Liver (tissue), 8 donors: ENCODE measurements at regions not wholly inside any gene's neighbourhood (a gene's known extent, or its start where the extent isn't known, plus 50 kb on each side); places are given as distances from the start of the nearest gene placed in this dataset.

Experiments
- DNase-seq: peaks from one replicate; pipeline ENCODE4 v3.0.0-alpha.2; 2017; ENCODE audit warnings: low spot score
- H3K27ac ChIP-seq, 2 donors: one replicate each; pipeline ENCODE4 v1.7.0; 2013; ENCODE audit warnings: inconsistent platforms in 2 of 2, low read length in 2 of 2, control low read depth in 1 of 2, low read depth in 1 of 2, mild to moderate bottlenecking in 1 of 2
- H3K27me3 ChIP-seq, 4 donors: one replicate each; pipeline versions ENCODE4 v1.6.1 to v1.7.0; 2013; ENCODE audit warnings: low read length in 3 of 4, inconsistent platforms in 1 of 4, mild to moderate bottlenecking in 1 of 4, moderate library complexity in 1 of 4; ENCODE audit not compliant: control insufficient read depth in 4 of 4, insufficient read depth in 4 of 4
- H3K36me3 ChIP-seq, 4 donors: one replicate each; pipeline versions ENCODE4 v1.6.1 to v1.7.0; 2013; ENCODE audit warnings: low read length in 3 of 4, mild to moderate bottlenecking in 3 of 4, low read depth in 1 of 4, moderate library complexity in 1 of 4; ENCODE audit not compliant: control insufficient read depth in 4 of 4, insufficient read depth in 3 of 4
- H3K4me1 ChIP-seq, 4 donors: one replicate each; pipeline versions ENCODE4 v1.6.1 to v1.7.0; 2013; ENCODE audit warnings: low read length in 3 of 4, mild to moderate bottlenecking in 3 of 4, moderate library complexity in 1 of 4; ENCODE audit not compliant: control insufficient read depth in 4 of 4, insufficient read depth in 4 of 4
- H3K4me3 ChIP-seq, 3 donors: one replicate each; pipeline versions ENCODE4 v1.6.1 to v1.7.0; 2013; ENCODE audit warnings: low read length in 3 of 3, control low read depth in 1 of 3, low read depth in 1 of 3, mild to moderate bottlenecking in 1 of 3
- H3K9ac ChIP-seq, 2 donors: one replicate each; pipeline ENCODE4 v1.7.0; 2013; ENCODE audit warnings: low read length in 2 of 2, mild to moderate bottlenecking in 2 of 2, moderate library complexity in 2 of 2, control low read depth in 1 of 2, low read depth in 1 of 2
- H3K9me3 ChIP-seq, 4 donors: one replicate each; pipeline versions ENCODE4 v1.6.1 to v1.7.0; 2013; ENCODE audit warnings: low read length in 3 of 4; ENCODE audit not compliant: control insufficient read depth in 4 of 4
- CTCF ChIP-seq: fragments of 150-350 bp; IDR thresholded peaks from 2 replicates; pipeline ENCODE4 v1.5.1; 2017; ENCODE audit warnings: improper control_type of control experiment, low read depth, low read length; ENCODE audit not compliant: missing input control
- EGR1 ChIP-seq, 2 donors: IDR thresholded peaks; 2 replicates each; pipeline ENCODE4 v1.6.1; 2016 to 2018; ENCODE audit warnings: antibody characterized with exemption in 2 of 2, low read depth in 2 of 2
- FOXA2 ChIP-seq: IDR thresholded peaks from 2 replicates; pipeline ENCODE4 v1.6.1; 2016; ENCODE audit warnings: antibody characterized with exemption
- GABPA ChIP-seq, 2 donors: IDR thresholded peaks in 1 of 2; conservative IDR thresholded peaks in 1 of 2; 2 replicates each; pipeline ENCODE4 v1.6.1; 2016; ENCODE audit warnings: antibody characterized with exemption in 2 of 2, mild to moderate bottlenecking in 1 of 2, moderate library complexity in 1 of 2
- HNF4A ChIP-seq, 2 donors: conservative IDR thresholded peaks; 2 replicates each; pipeline ENCODE4 v1.6.1; 2016; ENCODE audit warnings: antibody characterized with exemption in 2 of 2, mild to moderate bottlenecking in 2 of 2
- HNF4G ChIP-seq: IDR thresholded peaks from 2 replicates; pipeline ENCODE4 v1.6.1; 2016; ENCODE audit warnings: antibody characterized with exemption
- MAX ChIP-seq: IDR thresholded peaks from 2 replicates; pipeline ENCODE4 v1.6.1; 2016; ENCODE audit warnings: antibody characterized with exemption
- NR2F2 ChIP-seq: IDR thresholded peaks from 2 replicates; pipeline ENCODE4 v1.6.1; 2016; ENCODE audit warnings: antibody characterized with exemption
- RAD21 ChIP-seq, 2 donors: IDR thresholded peaks; 2 replicates each; pipeline ENCODE4 v1.6.1; 2016; ENCODE audit warnings: antibody characterized with exemption in 2 of 2, mild to moderate bottlenecking in 2 of 2
- RXRA ChIP-seq, 2 donors: IDR thresholded peaks; 2 replicates each; pipeline ENCODE4 v1.6.1; 2017 to 2018; ENCODE audit warnings: antibody characterized with exemption in 2 of 2, mild to moderate bottlenecking in 1 of 2
- SP1 ChIP-seq: IDR thresholded peaks from 2 replicates; pipeline ENCODE4 v1.6.1; 2018; ENCODE audit warnings: antibody characterized with exemption, mild to moderate bottlenecking
- TAF1 ChIP-seq: conservative IDR thresholded peaks from 2 replicates; pipeline ENCODE4 v1.6.1; 2016; ENCODE audit warnings: antibody characterized with exemption, mild to moderate bottlenecking
- ZBTB33 ChIP-seq: IDR thresholded peaks from 2 replicates; pipeline ENCODE4 v1.6.1; 2016; ENCODE audit warnings: antibody characterized with exemption
- WGBS: extraction: QIAGEN DNeasy Blood & Tissue Kit; methylation state at CpG from one replicate; pipeline ENCODE4 v1.1.7; 2013; 5-methylcytosine and 5-hydroxymethylcytosine counted together
- TF ChIP-seq, protein P1 (sequence below): IDR thresholded peaks from 2 replicates; pipeline ENCODE4 v1.6.1; 2016; ENCODE audit warnings: antibody characterized with exemption, mild to moderate bottlenecking
- TF ChIP-seq, protein P2 (sequence below): IDR thresholded peaks from 2 replicates; pipeline ENCODE4 v1.6.1; 2016; ENCODE audit warnings: antibody characterized with exemption
- donor health status: healthy.
- donor health status: healthy.
- donor health status: healthy.
- donor health status: healthy.
- donor health status: healthy.

DNA sequence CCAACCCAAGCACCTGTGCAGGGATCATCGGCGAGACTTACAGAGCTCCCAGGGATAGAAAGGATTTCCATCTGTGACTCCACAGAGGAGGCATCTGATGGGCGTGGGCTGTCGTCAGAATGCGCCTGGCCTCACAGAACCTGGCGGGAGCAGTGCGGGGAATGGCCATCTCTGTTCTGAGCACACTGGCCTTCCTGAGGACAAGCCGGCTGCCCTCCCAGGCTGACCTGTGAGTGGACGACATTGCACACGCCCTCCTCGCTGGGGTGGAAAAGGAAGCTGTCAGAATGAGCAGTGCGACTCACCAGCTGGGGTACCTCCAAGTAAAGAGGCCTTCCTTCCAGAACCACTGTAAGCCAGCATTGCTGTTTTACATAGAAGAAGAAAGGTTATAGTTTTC lies 234.6 kb upstream of the PITRM1 start:
- 93% methylated on average over 12 of the region's 12 CpGs for WGBS
- H3K9me3 ChIP-seq, result no peaks in the 10 kb centered on the region

GRCh38 chr10:3406556-3406955 lies 234.0 kb upstream of the PITRM1 start:
- no peak for DNase-seq
- Histone ChIP-seq H3K4me1 (no peaks in the 10 kb centered on the region), H3K4me3 (no peak overlapping the region), H3K9me3 (no peaks in the 10 kb centered on the region), H3K36me3 (no peaks in the 10 kb centered on the region), H3K27me3 (peaks cover 0 to 3% (median 0%) of the 10 kb centered on the region in 4 donors), H3K27ac (no peak overlapping the region), H3K9ac (no peak overlapping the region)
- 94% methylated on average over 16 of the region's 16 CpGs for WGBS
- TF ChIP-seq, protein P1, sequence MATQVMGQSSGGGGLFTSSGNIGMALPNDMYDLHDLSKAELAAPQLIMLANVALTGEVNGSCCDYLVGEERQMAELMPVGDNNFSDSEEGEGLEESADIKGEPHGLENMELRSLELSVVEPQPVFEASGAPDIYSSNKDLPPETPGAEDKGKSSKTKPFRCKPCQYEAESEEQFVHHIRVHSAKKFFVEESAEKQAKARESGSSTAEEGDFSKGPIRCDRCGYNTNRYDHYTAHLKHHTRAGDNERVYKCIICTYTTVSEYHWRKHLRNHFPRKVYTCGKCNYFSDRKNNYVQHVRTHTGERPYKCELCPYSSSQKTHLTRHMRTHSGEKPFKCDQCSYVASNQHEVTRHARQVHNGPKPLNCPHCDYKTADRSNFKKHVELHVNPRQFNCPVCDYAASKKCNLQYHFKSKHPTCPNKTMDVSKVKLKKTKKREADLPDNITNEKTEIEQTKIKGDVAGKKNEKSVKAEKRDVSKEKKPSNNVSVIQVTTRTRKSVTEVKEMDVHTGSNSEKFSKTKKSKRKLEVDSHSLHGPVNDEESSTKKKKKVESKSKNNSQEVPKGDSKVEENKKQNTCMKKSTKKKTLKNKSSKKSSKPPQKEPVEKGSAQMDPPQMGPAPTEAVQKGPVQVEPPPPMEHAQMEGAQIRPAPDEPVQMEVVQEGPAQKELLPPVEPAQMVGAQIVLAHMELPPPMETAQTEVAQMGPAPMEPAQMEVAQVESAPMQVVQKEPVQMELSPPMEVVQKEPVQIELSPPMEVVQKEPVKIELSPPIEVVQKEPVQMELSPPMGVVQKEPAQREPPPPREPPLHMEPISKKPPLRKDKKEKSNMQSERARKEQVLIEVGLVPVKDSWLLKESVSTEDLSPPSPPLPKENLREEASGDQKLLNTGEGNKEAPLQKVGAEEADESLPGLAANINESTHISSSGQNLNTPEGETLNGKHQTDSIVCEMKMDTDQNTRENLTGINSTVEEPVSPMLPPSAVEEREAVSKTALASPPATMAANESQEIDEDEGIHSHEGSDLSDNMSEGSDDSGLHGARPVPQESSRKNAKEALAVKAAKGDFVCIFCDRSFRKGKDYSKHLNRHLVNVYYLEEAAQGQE, result no peak
- TF ChIP-seq ZBTB33, result no peak
- TF ChIP-seq HNF4A (conservative IDR thresholded peaks at IDR 0.05), result no peak
- TF ChIP-seq FOXA2, result no peak
- TF ChIP-seq CTCF, result no peak
- TF ChIP-seq, protein P2, sequence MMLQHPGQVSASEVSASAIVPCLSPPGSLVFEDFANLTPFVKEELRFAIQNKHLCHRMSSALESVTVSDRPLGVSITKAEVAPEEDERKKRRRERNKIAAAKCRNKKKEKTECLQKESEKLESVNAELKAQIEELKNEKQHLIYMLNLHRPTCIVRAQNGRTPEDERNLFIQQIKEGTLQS, result no peak
- no peak for TF ChIP-seq HNF4G
- no peak for TF ChIP-seq GABPA (IDR thresholded peaks at IDR 0.05 in 1 of 2, conservative IDR thresholded peaks at IDR 0.05 in 1 of 2)
- no peak for TF ChIP-seq RXRA (IDR thresholded peaks at IDR 0.05)

More for the DNA sequence above, 234.6 kb upstream of the PITRM1 start:
- no peak overlapping the region for H3K4me3 ChIP-seq
- no peak for DNase-seq
- H3K36me3 ChIP-seq, result no peaks in the 10 kb centered on the region
- no peak overlapping the region for H3K9ac ChIP-seq
- TF ChIP-seq CTCF (no peak), SP1 (no peak), RAD21 (IDR thresholded peaks at IDR 0.05) (no peak), TAF1 (no peak), MAX (no peak), RXRA (IDR thresholded peaks at IDR 0.05) (no peak), EGR1 (IDR thresholded peaks at IDR 0.05; ENCODE audit: low read depth in 2 of 2) (no peak), ZBTB33 (no peak), FOXA2 (no peak), NR2F2 (no peak), HNF4G (no peak), HNF4A (conservative IDR thresholded peaks at IDR 0.05) (no peak)
- H3K27ac ChIP-seq, result no peak overlapping the region
- peaks cover 0 to 3% (median 0%) of the 10 kb centered on the region in 4 donors for H3K27me3 ChIP-seq
- no peaks in the 10 kb centered on the region for H3K4me1 ChIP-seq
